ENCODE measurements at regions not wholly inside any gene's neighbourhood (a gene's known extent, or its start where the extent isn't known, plus 50 kb on each side); places are given as distances from the start of the nearest gene placed in this dataset.
A peak's percentile ranks its signal among the peaks of the same experiment; 100 is the strongest.

GRCh38 chrX:38919853-38920528 is 118.7 kb downstream of the MID1IP1 start:
- H3K27me3 ChIP-seq = no peaks in the 10 kb centered on the region
- WGBS, 2 donors = 80 to 91% methylated on average over 5 of the region's 5 CpGs
- no peak overlapping the region for H3K27ac ChIP-seq
- ATAC-seq (no peak), DNase-seq (no peak)
- no peaks in the 10 kb centered on the region for H3K9me3 ChIP-seq
- H3K4me1 ChIP-seq = peaks cover 11% of the 10 kb centered on the region
- intact Hi-C loops (cut with DNase I) = no loop called here
- TF ChIP-seq POLR2A (IDR thresholded peaks at IDR 0.05) (no peak), CTCF (IDR thresholded peaks at IDR 0.05) (no peak)
- no peaks in the 10 kb centered on the region for H3K36me3 ChIP-seq (replicated peaks in 1 of 2; ENCODE audit: insufficient read depth in 1 of 2, low read depth in 2 of 2)
- H3K4me3 ChIP-seq = no peak overlapping the region

- ATAC-seq = peak; percentile 64
- Histone ChIP-seq H3K27ac (peak overlapping the region in 2 of 4 donors; percentile 6 to 33), H3K9me3 (no peaks in the 10 kb centered on the region), H3K4me3 (no peak overlapping the region), H3K36me3 (replicated peaks in 1 of 2; ENCODE audit: insufficient read depth in 1 of 2, low read depth in 2 of 2) (no peaks in the 10 kb centered on the region), H3K4me1 (peaks cover 11% of the 10 kb centered on the region), H3K27me3 (no peaks in the 10 kb centered on the region)
- intact Hi-C loops (cut with DNase I) = no loop called here
- TF ChIP-seq POLR2A (IDR thresholded peaks at IDR 0.05) = no peak
- TF ChIP-seq CTCF (IDR thresholded peaks at IDR 0.05) = peak in 1 of 7 experiments; percentile 5
- DNase-seq = peak in 3 of 4 donors; percentile 12 to 24 (median 13)
- WGBS, 2 donors = 29 to 39% methylated on average over 2 to 3 of the region's 3 CpGs
Observed at GRCh38 chrX:38923451-38923969, 122.3 kb downstream of the MID1IP1 start.

GRCh38 chrX:38927592-38927991 is 126.3 kb downstream of the MID1IP1 start:
- peaks cover 11% of the 10 kb centered on the region for H3K4me1 ChIP-seq
- DNase-seq (no peak), ATAC-seq (no peak)
- no peak overlapping the region for H3K27ac ChIP-seq
- no peaks in the 10 kb centered on the region for H3K9me3 ChIP-seq
- no peaks in the 10 kb centered on the region for H3K36me3 ChIP-seq (replicated peaks in 1 of 2; ENCODE audit: insufficient read depth in 1 of 2, low read depth in 2 of 2)
- no peaks in the 10 kb centered on the region for H3K27me3 ChIP-seq
- WGBS, 2 donors = 85 to 97% methylated on average over 3 of the region's 3 CpGs
- H3K4me3 ChIP-seq = no peak overlapping the region
- intact Hi-C loops (cut with DNase I) = no loop called here
- TF ChIP-seq CTCF (IDR thresholded peaks at IDR 0.05) (no peak), POLR2A (IDR thresholded peaks at IDR 0.05) (no peak)

GRCh38 chrX:38929966-38930421 is 128.7 kb downstream of the MID1IP1 start:
- Histone ChIP-seq H3K4me1 (no peaks in the 10 kb centered on the region), H3K36me3 (replicated peaks in 1 of 2; ENCODE audit: insufficient read depth in 1 of 2, low read depth in 2 of 2) (no peaks in the 10 kb centered on the region), H3K9me3 (no peaks in the 10 kb centered on the region), H3K27me3 (no peaks in the 10 kb centered on the region), H3K4me3 (no peak overlapping the region), H3K27ac (peak overlapping the region in 2 of 4 donors; percentile 6 to 39)
- peak; percentile 68 for ATAC-seq
- TF ChIP-seq CTCF (IDR thresholded peaks at IDR 0.05) (no peak), POLR2A (IDR thresholded peaks at IDR 0.05) (no peak)
- WGBS, 2 donors = 49 to 60% methylated on average over 1 to 2 of the region's 2 CpGs
- intact Hi-C loops (cut with DNase I) = no loop called here
- DNase-seq = peak in 3 of 4 donors; percentile 28 to 34 (median 28)

- TF ChIP-seq POLR2A (IDR thresholded peaks at IDR 0.05) (no peak), CTCF (IDR thresholded peaks at IDR 0.05) (no peak)
- ATAC-seq = peak; percentile 6
- no peaks in the 10 kb centered on the region for H3K36me3 ChIP-seq (replicated peaks in 1 of 2; ENCODE audit: insufficient read depth in 1 of 2, low read depth in 2 of 2)
- no peak for DNase-seq
- H3K27me3 ChIP-seq = no peaks in the 10 kb centered on the region
- peak overlapping the region in 2 of 4 donors; percentile 6 to 39 for H3K27ac ChIP-seq
- H3K4me1 ChIP-seq = no peaks in the 10 kb centered on the region
- WGBS, 2 donors = 25 to 51% methylated on average over 2 of the region's 2 CpGs
- intact Hi-C loops (cut with DNase I) = no loop called here
- H3K4me3 ChIP-seq = no peak overlapping the region
- H3K9me3 ChIP-seq = no peaks in the 10 kb centered on the region
Observed at GRCh38 chrX:38930474-38930873, 129.2 kb downstream of the MID1IP1 start.

Measured in body of pancreas (tissue), 4 donors.